HepG2 (cell line): ENCODE measurements at regions not wholly inside any gene's neighbourhood (a gene's known extent, or its start where the extent isn't known, plus 50 kb on each side); places are given as distances from the start of the nearest gene placed in this dataset.

ENCODE experiments used
- ATAC-seq: fragments of 200-7000 bp; cut with Tn5 transposase; 3 replicates; pipeline ENCODE4 v1.9.1; 2020; ENCODE audit warnings: mild to moderate bottlenecking, moderate library complexity
- BruUV-seq: library from RNA; stranded (reverse); fragments of 400-500 nt; replicated peaks from 2 replicates; lab custom pipeline; 2021; lab: Mats Ljungman, UMichigan
- CTCF ChIA-PET: fragments of 300-600 bp; formaldehyde crosslinking; extraction: SDS; loops from one replicate; lab custom pipeline; 2021; ENCODE audit warnings: low total read pairs, inconsistent platforms, low intra/inter-chr PET ratio; lab: Yijun Ruan, JAX
- POLR2A ChIA-PET: fragments of 350-600 bp; sonication (Branson Sonifier 250); formaldehyde crosslinking; loops from one replicate; lab custom pipeline; 2020; ENCODE audit warnings: antibody characterized with exemption, inconsistent platforms; lab: Yijun Ruan, JAX
- DNase-seq: peaks from one replicate; pipeline ENCODE4 v3.0.0-alpha.2; 2015; ENCODE audit warnings: low spot score
- FAIRE-seq: peaks from 3 replicates; lab custom pipeline; 2011; peaks lifted over from hg19 to GRCh38; lab: Jason Lieb, UNC
- H2AFZ ChIP-seq: one replicate; pipeline ENCODE4 v1.6.1; 2011; ENCODE audit warnings: low read length, inconsistent platforms
- H3K27ac ChIP-seq: fragments of 300-600 bp; 3 replicates; pipeline ENCODE4 v1.8.0; 2011; ENCODE audit warnings: mixed run types, mild to moderate bottlenecking, mixed read lengths, low read length, inconsistent platforms; ENCODE audit not compliant: insufficient read depth; ENCODE audit errors: extremely low read length
- H3K27me3 ChIP-seq, 2 experiments: fragments of 200-600 bp in 1 of 2; 2 replicates in 1 of 2; 3 replicates in 1 of 2; pipeline versions ENCODE4 v1.6.0 to v1.8.0; 2011; ENCODE audit warnings: low read length in 2 of 2, mild to moderate bottlenecking in 2 of 2, moderate library complexity in 2 of 2, inconsistent platforms in 1 of 2; ENCODE audit not compliant: insufficient read depth in 2 of 2, control insufficient read depth in 1 of 2
- H3K36me3 ChIP-seq, 2 experiments: fragments of 200-600 bp in 1 of 2; replicated peaks in 1 of 2; 2 replicates in 1 of 2; 3 replicates in 1 of 2; pipeline versions ENCODE4 v1.5.1 to v1.8.0; 2011; ENCODE audit warnings: low read length in 2 of 2, inconsistent platforms in 1 of 2; ENCODE audit not compliant: insufficient read depth in 2 of 2, control insufficient read depth in 1 of 2
- H3K4me1 ChIP-seq: 2 replicates; pipeline ENCODE4 v1.5.1; 2012; ENCODE audit warnings: low read length, inconsistent platforms; ENCODE audit not compliant: insufficient read depth
- H3K4me2 ChIP-seq: 2 replicates; pipeline ENCODE4 v1.6.0; 2011; ENCODE audit warnings: low read depth, low read length, inconsistent platforms
- H3K4me3 ChIP-seq, 3 experiments: fragments of 200-600 bp in 1 of 3; sonication (generic), shearing (Covaris generic) in 1 of 3; replicated peaks in 1 of 3; 2 replicates each; pipeline ENCODE4 v1.5.1; 2011 to 2016; ENCODE audit warnings: low read length in 3 of 3, inconsistent platforms in 2 of 3, low read depth in 2 of 3, mild to moderate bottlenecking in 2 of 3, control low read depth in 1 of 3, mixed read lengths in 1 of 3; ENCODE audit not compliant: insufficient read depth in 1 of 3
- H3K79me2 ChIP-seq: one replicate; pipeline ENCODE4 v1.6.1; 2011; ENCODE audit warnings: low read length, inconsistent platforms; ENCODE audit not compliant: insufficient read depth
- H3K9ac ChIP-seq: 2 replicates; pipeline ENCODE4 v1.6.0; 2011; ENCODE audit warnings: mild to moderate bottlenecking, low read depth, low read length, inconsistent platforms; ENCODE audit not compliant: insufficient read depth
- H3K9me3 ChIP-seq: 2 replicates; pipeline ENCODE4 v1.5.1; 2012; ENCODE audit warnings: mild to moderate bottlenecking, low read length
- H4K20me1 ChIP-seq: 2 replicates; pipeline ENCODE4 v1.6.0; 2011; ENCODE audit warnings: inconsistent platforms, mild to moderate bottlenecking, low read length, moderate library complexity; ENCODE audit not compliant: insufficient read depth
- KMT2B ChIP-seq: IDR thresholded peaks from 2 replicates; pipeline ENCODE4 v1.6.1; 2016; ENCODE audit warnings: missing genetic modification reagents, missing compliant biosample characterization
- MAZ ChIP-seq, 2 experiments: sonication (generic) in 1 of 2; formaldehyde crosslinking in 1 of 2; IDR thresholded peaks; 2 replicates each; pipeline versions ENCODE4 v1.5.0 to v1.6.1; 2012 to 2020; ENCODE audit warnings: low read depth in 2 of 2, mild to moderate bottlenecking in 2 of 2, borderline replicate concordance in 1 of 2, improper control_type of control experiment in 1 of 2, low read length in 1 of 2, missing genetic modification reagents in 1 of 2, moderate library complexity in 1 of 2
- ZNF34 ChIP-seq: sonication (generic); formaldehyde crosslinking; IDR thresholded peaks from 2 replicates; pipeline ENCODE4 v1.4.0; 2020; ENCODE audit warnings: mild to moderate bottlenecking, missing genetic modification reagents, borderline replicate concordance
- ZNF550 ChIP-seq: sonication (generic); formaldehyde crosslinking; IDR thresholded peaks from 2 replicates; pipeline ENCODE4 v1.4.0; 2020; ENCODE audit warnings: mild to moderate bottlenecking, missing genetic modification reagents, borderline replicate concordance
- ZNF724P ChIP-seq: sonication (generic); formaldehyde crosslinking; IDR thresholded peaks from 2 replicates; pipeline ENCODE4 v1.8.0; 2022; ENCODE audit warnings: missing genetic modification reagents, borderline replicate concordance
- ZSCAN9 ChIP-seq: IDR thresholded peaks from 2 replicates; pipeline ENCODE4 v1.6.1; 2016; ENCODE audit warnings: borderline replicate concordance
- in situ Hi-C: cut with HindIII; loops from 2 replicates; pipeline ENCODE4 v1.10.0; 2017; ENCODE audit warnings: low pct_unique_long_range_greater_than_20kb; ENCODE audit not compliant: extremely low pct_ligation_motif_present
- intact Hi-C: fragments of 100-400 bp; cut with micrococcal nuclease; formaldehyde crosslinking; loops from one replicate; pipeline ENCODE4 v1.10.0; 2022; ENCODE audit not compliant: unreplicated experiment
- TF ChIP-seq, protein P1 (sequence below): sonication (generic); formaldehyde crosslinking; IDR thresholded peaks from 2 replicates; pipeline ENCODE4 v1.5.0; 2020; ENCODE audit warnings: missing genetic modification reagents
- TF ChIP-seq, protein P2 (sequence below): sonication (generic); formaldehyde crosslinking; IDR thresholded peaks from 2 replicates; pipeline ENCODE4 v1.8.0; 2022; ENCODE audit warnings: low read depth, missing genetic modification reagents

- H3K4me1 ChIP-seq: no peaks in the 10 kb centered on the region
- DNase-seq: no peak
- H3K36me3 ChIP-seq: no peaks in the 10 kb centered on the region
- ChIA-PET CTCF (no interaction called here), POLR2A (no interaction called here)
- TF ChIP-seq ZNF34 (CRISPR knock-in tag) (no peak), ZNF550 (CRISPR knock-in tag) (no peak), ZSCAN9 (CRISPR knock-in tag) (no peak), ZNF724P (CRISPR knock-in tag) (no peak), KMT2B (no peak), MAZ (IDR thresholded peaks at IDR 0.05; ENCODE audit: borderline replicate concordance, low read depth, low read length) (no peak), MAZ (CRISPR knock-in tag; IDR thresholded peaks at IDR 0.05; ENCODE audit: low read depth) (no peak)
- TF ChIP-seq, protein P1, sequence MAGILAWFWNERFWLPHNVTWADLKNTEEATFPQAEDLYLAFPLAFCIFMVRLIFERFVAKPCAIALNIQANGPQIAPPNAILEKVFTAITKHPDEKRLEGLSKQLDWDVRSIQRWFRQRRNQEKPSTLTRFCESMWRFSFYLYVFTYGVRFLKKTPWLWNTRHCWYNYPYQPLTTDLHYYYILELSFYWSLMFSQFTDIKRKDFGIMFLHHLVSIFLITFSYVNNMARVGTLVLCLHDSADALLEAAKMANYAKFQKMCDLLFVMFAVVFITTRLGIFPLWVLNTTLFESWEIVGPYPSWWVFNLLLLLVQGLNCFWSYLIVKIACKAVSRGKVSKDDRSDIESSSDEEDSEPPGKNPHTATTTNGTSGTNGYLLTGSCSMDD (CRISPR knock-in tag): no peak
- TF ChIP-seq, protein P2, sequence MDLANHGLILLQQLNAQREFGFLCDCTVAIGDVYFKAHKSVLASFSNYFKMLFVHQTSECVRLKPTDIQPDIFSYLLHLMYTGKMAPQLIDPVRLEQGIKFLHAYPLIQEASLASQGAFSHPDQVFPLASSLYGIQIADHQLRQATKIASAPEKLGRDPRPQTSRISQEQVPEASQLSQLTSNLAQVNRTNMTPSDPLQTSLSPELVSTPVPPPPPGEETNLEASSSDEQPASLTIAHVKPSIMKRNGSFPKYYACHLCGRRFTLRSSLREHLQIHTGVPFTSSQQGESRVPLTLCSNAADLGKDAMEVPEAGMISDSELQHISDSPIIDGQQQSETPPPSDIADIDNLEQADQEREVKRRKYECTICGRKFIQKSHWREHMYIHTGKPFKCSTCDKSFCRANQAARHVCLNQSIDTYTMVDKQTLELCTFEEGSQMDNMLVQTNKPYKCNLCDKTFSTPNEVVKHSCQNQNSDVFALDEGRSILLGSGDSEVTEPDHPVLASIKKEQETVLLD (CRISPR knock-in tag): no peak
- H3K9ac ChIP-seq: no peak overlapping the region
- H3K4me3 ChIP-seq: no peak overlapping the region
- peaks cover 39% of the 10 kb centered on the region for H3K9me3 ChIP-seq
- H4K20me1 ChIP-seq: no peaks in the 10 kb centered on the region
- intact Hi-C loops: no loop called here
- no peak overlapping the region for H3K4me2 ChIP-seq
- no peak overlapping the region for H2AFZ ChIP-seq
- no TSS peak for BruUV-seq
- no peak overlapping the region for H3K27ac ChIP-seq
- FAIRE-seq: no peak
- no peaks in the 10 kb centered on the region for H3K79me2 ChIP-seq
- no peak for ATAC-seq
- no peaks in the 10 kb centered on the region; a peak in 1 of 5 replicates for H3K27me3 ChIP-seq
- in situ Hi-C loops: no loop called here
Measured at GRCh38 chr18:44521668-44522022, 159.0 kb upstream of the SETBP1 start.
